Tibial artery (tissue), 4 donors: ENCODE measurements at regions not wholly inside any gene's neighbourhood (a gene's known extent, or its start where the extent isn't known, plus 50 kb on each side); places are given as distances from the start of the nearest gene placed in this dataset.
"Not testable (repeated sequence)": the region's sequence is repeated elsewhere in the genome, so short reads cannot be mapped to it uniquely, and the experiment has no call there.

Experiments
- DNase-seq, 2 donors: peaks; one replicate each; pipeline ENCODE4 v3.0.0-alpha.2; 2019
- H3K27ac ChIP-seq, 2 donors: fragments of 200-600 bp; sonication (generic) in 1 of 2; 1 replicate in 1 of 2; 2 replicates in 1 of 2; pipeline ENCODE4 v1.5.1; 2018 to 2019; ENCODE audit warnings: mild to moderate bottlenecking in 1 of 2
- H3K27me3 ChIP-seq, 2 donors: fragments of 200-600 bp; sonication (generic) in 1 of 2; one replicate each; pipeline versions ENCODE4 v1.5.1 to v1.6.0; 2016 to 2019
- H3K36me3 ChIP-seq, 3 donors: fragments of 200-600 bp; sonication (generic) in 2 of 3; one replicate each; pipeline ENCODE4 v1.5.1; 2016 to 2019; ENCODE audit warnings: mild to moderate bottlenecking in 2 of 3
- H3K4me1 ChIP-seq, 4 donors: fragments of 200-600 bp; sonication (generic) in 2 of 4; 1 replicate in 3 of 4; 2 replicates in 1 of 4; pipeline ENCODE4 v1.5.1; 2016 to 2019
- H3K4me3 ChIP-seq, 2 donors: fragments of 200-600 bp; sonication (generic) in 1 of 2; 1 replicate in 1 of 2; 2 replicates in 1 of 2; pipeline ENCODE4 v1.5.1; 2018 to 2019; ENCODE audit warnings: mild to moderate bottlenecking in 2 of 2
- H3K9me3 ChIP-seq, 3 donors: fragments of 200-600 bp; sonication (generic) in 1 of 3; one replicate each; pipeline ENCODE4 v1.5.1; 2016 to 2019
- intact Hi-C: fragments of 100-400 bp; cut with DNase I; formaldehyde crosslinking; loops from one replicate; pipeline ENCODE4 v1.15.0; 2023; ENCODE audit warnings: low total_unique reads
- TF ChIP-seq, protein P1 (sequence below), 2 experiments: fragments of 200-600 bp in 1 of 2; fragments of 450-650 bp in 1 of 2; IDR thresholded peaks; one replicate each; pipeline ENCODE4 v1.5.1; 2017 to 2019; ENCODE audit warnings: antibody characterized with exemption in 2 of 2, mild to moderate bottlenecking in 1 of 2, moderate library complexity in 1 of 2

- TF ChIP-seq, protein P1, sequence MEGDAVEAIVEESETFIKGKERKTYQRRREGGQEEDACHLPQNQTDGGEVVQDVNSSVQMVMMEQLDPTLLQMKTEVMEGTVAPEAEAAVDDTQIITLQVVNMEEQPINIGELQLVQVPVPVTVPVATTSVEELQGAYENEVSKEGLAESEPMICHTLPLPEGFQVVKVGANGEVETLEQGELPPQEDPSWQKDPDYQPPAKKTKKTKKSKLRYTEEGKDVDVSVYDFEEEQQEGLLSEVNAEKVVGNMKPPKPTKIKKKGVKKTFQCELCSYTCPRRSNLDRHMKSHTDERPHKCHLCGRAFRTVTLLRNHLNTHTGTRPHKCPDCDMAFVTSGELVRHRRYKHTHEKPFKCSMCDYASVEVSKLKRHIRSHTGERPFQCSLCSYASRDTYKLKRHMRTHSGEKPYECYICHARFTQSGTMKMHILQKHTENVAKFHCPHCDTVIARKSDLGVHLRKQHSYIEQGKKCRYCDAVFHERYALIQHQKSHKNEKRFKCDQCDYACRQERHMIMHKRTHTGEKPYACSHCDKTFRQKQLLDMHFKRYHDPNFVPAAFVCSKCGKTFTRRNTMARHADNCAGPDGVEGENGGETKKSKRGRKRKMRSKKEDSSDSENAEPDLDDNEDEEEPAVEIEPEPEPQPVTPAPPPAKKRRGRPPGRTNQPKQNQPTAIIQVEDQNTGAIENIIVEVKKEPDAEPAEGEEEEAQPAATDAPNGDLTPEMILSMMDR (IDR thresholded peaks at IDR 0.05): no peak
- intact Hi-C loops: no loop called here
- Histone ChIP-seq H3K27me3 (peaks cover 0 to 10% of the 10 kb centered on the region in 2 donors), H3K27ac (no peak overlapping the region), H3K9me3 (no peaks in the 10 kb centered on the region), H3K36me3 (no peaks in the 10 kb centered on the region), H3K4me3 (no peak overlapping the region), H3K4me1 (peaks cover 0 to 12% (median 2%) of the 10 kb centered on the region in 4 donors)
- no peak for DNase-seq
These were observed 102.9 kb upstream of the LRPAP1 start for GRCh38 chr4:3634894-3635820.

- no peak overlapping the region for H3K27ac ChIP-seq
- H3K27me3 ChIP-seq: peaks cover 0 to 15% of the 10 kb centered on the region in 2 donors
- peaks cover 0 to 4% (median 0%) of the 10 kb centered on the region in 4 donors for H3K4me1 ChIP-seq
- intact Hi-C loops: no loop called here
- no peak overlapping the region for H3K4me3 ChIP-seq
- H3K9me3 ChIP-seq: no peaks in the 10 kb centered on the region
- no peak for DNase-seq
- TF ChIP-seq, protein P1 (IDR thresholded peaks at IDR 0.05): no peak
- H3K36me3 ChIP-seq: no peaks in the 10 kb centered on the region
These were observed 102.1 kb upstream of the LRPAP1 start for GRCh38 chr4:3634281-3634857.

GRCh38 chr4:3633277-3633676, 101.1 kb upstream of the LRPAP1 start:
- H3K4me3 ChIP-seq, H3K9me3 ChIP-seq, H3K4me1 ChIP-seq, H3K27ac ChIP-seq, DNase-seq, intact Hi-C loops, H3K36me3 ChIP-seq: not testable (repeated sequence)
- peaks cover 0 to 25% of the 10 kb centered on the region in 2 donors for H3K27me3 ChIP-seq

GRCh38 chr4:3632794-3633193, 100.6 kb upstream of the LRPAP1 start:
- H3K4me3 ChIP-seq, DNase-seq, H3K27ac ChIP-seq, intact Hi-C loops, H3K36me3 ChIP-seq, H3K9me3 ChIP-seq, H3K4me1 ChIP-seq: not testable (repeated sequence)
- peaks cover 0 to 28% of the 10 kb centered on the region in 2 donors for H3K27me3 ChIP-seq

- DNase-seq, H3K36me3 ChIP-seq, H3K27ac ChIP-seq, H3K9me3 ChIP-seq, H3K4me1 ChIP-seq, intact Hi-C loops, H3K4me3 ChIP-seq: not testable (repeated sequence)
- H3K27me3 ChIP-seq: peaks cover 0 to 32% of the 10 kb centered on the region in 2 donors
These were observed 99.5 kb upstream of the LRPAP1 start for GRCh38 chr4:3631544-3632266.

GRCh38 chr4:3630598-3631543, 98.6 kb upstream of the LRPAP1 start:
- peaks cover 0 to 3% (median 0%) of the 10 kb centered on the region in 3 donors for H3K9me3 ChIP-seq
- no peaks in the 10 kb centered on the region for H3K36me3 ChIP-seq
- H3K4me3 ChIP-seq: no peak overlapping the region
- peaks cover 0 to 38% of the 10 kb centered on the region in 2 donors for H3K27me3 ChIP-seq
- no peak overlapping the region for H3K27ac ChIP-seq
- intact Hi-C loops: no loop called here
- no peak for DNase-seq
- H3K4me1 ChIP-seq: no peaks in the 10 kb centered on the region
- TF ChIP-seq, protein P1 (IDR thresholded peaks at IDR 0.05): no peak
